Spleen (tissue), 7 donors: ENCODE measurements at regions not wholly inside any gene's neighbourhood (a gene's known extent, or its start where the extent isn't known, plus 50 kb on each side); places are given as distances from the start of the nearest gene placed in this dataset.

Experiments used
- POLR2A ChIP-seq, 3 donors: fragments of 450-650 bp; IDR thresholded peaks; one replicate each; pipeline ENCODE4 v1.5.1; 2017; ENCODE audit warnings: antibody characterized with exemption in 3 of 3, mild to moderate bottlenecking in 1 of 3
- POLR2AphosphoS5 ChIP-seq, 3 donors: sonication (generic); formaldehyde crosslinking; IDR thresholded peaks; one replicate each; pipeline ENCODE4 v1.5.1; 2017; ENCODE audit warnings: antibody characterized with exemption in 3 of 3
- TF ChIP-seq, protein P1 (sequence below), 11 experiments: fragments of 200-600 bp in 7 of 11; fragments of 450-650 bp in 4 of 11; sonication (generic) in 4 of 11; IDR thresholded peaks in 8 of 11; conservative IDR thresholded peaks in 3 of 11; 1 replicate in 7 of 11; 2 replicates in 4 of 11; pipeline versions ENCODE4 v1.4.0 to v1.8.0; 2016 to 2021; ENCODE audit warnings: antibody characterized with exemption in 11 of 11, inconsistent platforms in 4 of 11, mild to moderate bottlenecking in 1 of 11
- donor health status: DM: no; HTN: no; CAD: no; lungs with moderate emphysema.
- donor health status: DM: no; HTN: no; CAD: no.
- donor health status: DM: no; HTN: no; CAD: no.

DNA sequence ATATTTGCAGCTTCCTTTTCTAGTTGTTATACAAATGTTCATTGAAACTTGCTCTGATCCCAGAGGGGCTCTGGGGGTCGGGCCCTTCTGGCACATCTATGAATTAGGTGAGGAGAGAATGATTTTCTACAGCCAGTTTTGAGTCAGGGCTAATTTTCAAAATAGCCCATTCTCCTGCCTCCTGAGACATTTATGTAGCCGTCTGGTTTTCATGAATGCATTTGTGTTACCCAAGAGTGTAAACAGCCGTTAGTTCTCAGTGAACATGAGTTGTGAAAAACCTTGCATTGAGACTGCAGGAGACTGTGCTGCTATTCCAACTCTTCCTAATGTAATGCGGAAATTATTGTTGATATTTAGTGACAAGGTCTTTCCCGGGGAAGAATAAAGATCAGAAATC, 122.5 kb downstream of the ICOS start:
- TF ChIP-seq POLR2AphosphoS5 (IDR thresholded peaks at IDR 0.05), result no peak
- TF ChIP-seq, protein P1, sequence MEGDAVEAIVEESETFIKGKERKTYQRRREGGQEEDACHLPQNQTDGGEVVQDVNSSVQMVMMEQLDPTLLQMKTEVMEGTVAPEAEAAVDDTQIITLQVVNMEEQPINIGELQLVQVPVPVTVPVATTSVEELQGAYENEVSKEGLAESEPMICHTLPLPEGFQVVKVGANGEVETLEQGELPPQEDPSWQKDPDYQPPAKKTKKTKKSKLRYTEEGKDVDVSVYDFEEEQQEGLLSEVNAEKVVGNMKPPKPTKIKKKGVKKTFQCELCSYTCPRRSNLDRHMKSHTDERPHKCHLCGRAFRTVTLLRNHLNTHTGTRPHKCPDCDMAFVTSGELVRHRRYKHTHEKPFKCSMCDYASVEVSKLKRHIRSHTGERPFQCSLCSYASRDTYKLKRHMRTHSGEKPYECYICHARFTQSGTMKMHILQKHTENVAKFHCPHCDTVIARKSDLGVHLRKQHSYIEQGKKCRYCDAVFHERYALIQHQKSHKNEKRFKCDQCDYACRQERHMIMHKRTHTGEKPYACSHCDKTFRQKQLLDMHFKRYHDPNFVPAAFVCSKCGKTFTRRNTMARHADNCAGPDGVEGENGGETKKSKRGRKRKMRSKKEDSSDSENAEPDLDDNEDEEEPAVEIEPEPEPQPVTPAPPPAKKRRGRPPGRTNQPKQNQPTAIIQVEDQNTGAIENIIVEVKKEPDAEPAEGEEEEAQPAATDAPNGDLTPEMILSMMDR (IDR thresholded peaks at IDR 0.05 in 8 of 11, conservative IDR thresholded peaks at IDR 0.05 in 3 of 11), result no peak
- TF ChIP-seq POLR2A (IDR thresholded peaks at IDR 0.05), result no peak
